ENCODE measurements at regions not wholly inside any gene's neighbourhood (a gene's known extent, or its start where the extent isn't known, plus 50 kb on each side); places are given as distances from the start of the nearest gene placed in this dataset.

GRCh38 chr1:187326557-187326956 is 497.8 kb downstream of the PLA2G4A start:
- DNase-seq = no peak

- no peak for DNase-seq
These were observed 507.9 kb downstream of the PLA2G4A start for GRCh38 chr1:187336441-187337168.

- no peak for DNase-seq
These were observed 510.1 kb downstream of the PLA2G4A start for GRCh38 chr1:187338762-187339412.

DNA sequence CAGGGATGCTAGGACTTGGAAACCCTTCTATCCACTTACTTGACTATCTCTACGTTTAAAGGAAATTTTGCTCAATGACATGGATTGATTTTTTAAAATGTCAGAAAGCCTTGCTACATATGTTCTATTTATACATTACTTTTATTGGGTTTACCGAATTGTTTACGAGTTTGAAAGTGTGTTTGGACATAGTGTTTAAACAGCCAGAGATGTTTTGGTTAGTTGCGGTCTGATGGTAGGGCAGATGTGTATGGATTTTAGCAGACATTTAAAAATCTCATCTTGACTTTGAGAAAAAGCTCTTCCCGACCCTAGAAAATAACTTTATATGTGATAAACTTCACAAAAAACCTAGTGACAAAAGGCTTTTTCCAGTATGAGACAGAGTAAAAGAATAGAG is 513.7 kb downstream of the PLA2G4A start:
- no peak for DNase-seq

DNA sequence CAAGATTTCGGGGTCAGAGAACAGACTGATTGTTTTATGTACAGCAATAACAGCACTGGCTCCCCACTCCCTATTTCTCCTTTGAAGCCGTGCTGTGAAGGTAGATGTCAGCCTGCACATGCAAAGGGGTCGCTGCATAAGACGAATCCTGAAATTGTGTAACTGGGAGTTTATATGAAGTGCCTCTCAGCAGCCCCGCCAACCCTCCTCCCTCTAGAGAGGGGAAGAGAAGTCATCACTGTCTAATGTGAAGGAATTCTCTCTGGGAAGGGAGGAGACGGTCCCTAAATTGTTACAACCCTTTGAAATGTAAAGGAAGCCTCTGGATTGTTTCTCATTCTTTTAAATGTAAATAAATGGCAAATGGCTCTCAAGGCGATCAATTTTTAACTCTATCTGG is 545.3 kb downstream of the PLA2G4A start:
- DNase-seq = no peak

DNA sequence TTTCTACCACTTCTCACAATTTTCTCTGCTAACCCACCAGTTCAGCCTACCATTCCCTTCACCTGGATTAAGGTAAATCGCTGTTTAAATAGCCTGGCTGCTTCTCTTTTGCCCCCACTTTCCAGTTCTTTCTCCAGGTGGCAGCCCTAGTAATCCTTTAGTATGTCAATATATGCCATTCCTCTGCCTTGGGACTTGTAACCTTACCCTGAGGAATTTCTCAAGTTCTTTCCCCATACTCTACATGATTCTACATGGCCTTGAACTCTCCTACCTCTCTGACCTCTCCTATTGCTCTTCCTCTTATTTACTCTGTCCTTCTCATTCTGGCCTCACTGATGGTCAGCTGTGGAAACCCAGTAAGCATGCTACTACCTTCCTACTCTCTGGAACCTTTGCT is 546.0 kb downstream of the PLA2G4A start:
- no peak for DNase-seq

- DNase-seq = no peak
These were observed 554.6 kb downstream of the PLA2G4A start for GRCh38 chr1:187383366-187383765.

- DNase-seq = no peak
These were observed 555.8 kb downstream of the PLA2G4A start for GRCh38 chr1:187384504-187384903.

DNA sequence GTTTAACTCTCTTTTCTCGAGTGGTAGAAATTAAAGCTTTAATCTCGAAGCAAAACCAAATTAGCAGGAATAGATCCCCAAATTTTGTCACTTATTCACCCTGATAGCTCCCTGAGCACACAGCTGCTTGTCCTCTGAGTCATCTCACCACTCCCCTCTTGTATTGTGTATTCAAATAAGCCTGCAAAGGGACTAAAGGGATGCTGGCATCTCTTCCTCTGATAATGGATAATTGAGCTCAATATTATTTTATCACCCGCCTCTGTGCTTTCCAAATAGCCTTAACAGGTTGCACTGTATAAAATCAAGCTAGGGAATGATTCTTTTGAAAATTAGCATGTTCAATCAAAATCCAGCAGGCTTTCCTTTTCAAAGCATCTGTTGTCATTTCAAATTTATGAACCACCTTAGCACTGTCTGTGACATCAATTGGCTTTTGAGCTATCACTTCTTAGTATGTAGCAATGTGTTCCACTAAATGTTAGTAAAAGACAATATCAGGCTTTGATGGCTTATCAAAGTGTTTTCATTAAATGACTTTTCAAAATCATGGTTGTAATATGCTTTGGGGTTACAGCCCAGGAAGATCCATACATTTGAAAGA is 561.6 kb downstream of the PLA2G4A start:
- DNase-seq = no peak

- DNase-seq = no peak
These were observed 567.5 kb downstream of the PLA2G4A start for GRCh38 chr1:187396226-187396625.

GRCh38 chr1:187396929-187397796 is 568.4 kb downstream of the PLA2G4A start:
- no peak for DNase-seq

DNA sequence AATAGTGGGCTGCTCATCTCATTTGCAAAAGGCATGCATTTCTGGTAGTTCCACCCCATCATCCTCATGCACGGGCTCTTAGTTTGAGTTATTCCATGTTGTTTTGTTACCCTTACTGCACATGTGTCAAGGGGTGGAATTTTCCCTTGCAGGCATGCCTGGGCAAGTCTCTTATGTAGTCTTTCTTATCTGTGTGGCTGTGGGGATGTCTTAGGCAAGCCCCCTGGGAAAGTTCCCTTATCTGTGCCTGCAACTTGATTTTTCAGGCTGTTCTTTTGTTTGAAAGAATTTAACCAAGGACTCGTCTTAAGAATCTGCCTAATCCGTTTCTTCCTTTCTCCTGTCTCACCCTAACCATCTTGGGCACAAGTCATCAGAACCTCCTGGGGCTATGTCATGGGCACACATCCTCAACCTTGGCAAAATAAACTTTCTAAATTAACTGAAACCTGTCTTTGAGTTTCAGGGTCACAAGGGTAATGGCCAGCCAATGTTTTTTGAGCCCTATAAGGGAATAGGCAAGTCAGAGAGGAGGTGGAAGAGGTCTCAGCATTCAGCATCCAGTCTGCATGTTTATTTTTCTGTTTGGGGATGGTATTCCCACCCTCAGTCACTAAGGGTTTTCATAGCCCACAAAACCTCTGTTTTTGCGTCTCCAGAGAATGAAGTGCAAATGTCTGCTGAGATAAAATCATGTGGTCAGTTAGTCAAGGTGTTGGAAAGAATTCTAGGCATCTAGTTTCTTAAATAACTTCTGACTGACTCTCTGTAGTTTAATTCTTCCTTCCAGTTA is 579.7 kb downstream of the PLA2G4A start:
- no peak for DNase-seq

- no peak for DNase-seq
These were observed 580.6 kb downstream of the PLA2G4A start for GRCh38 chr1:187409341-187409740.

DNA sequence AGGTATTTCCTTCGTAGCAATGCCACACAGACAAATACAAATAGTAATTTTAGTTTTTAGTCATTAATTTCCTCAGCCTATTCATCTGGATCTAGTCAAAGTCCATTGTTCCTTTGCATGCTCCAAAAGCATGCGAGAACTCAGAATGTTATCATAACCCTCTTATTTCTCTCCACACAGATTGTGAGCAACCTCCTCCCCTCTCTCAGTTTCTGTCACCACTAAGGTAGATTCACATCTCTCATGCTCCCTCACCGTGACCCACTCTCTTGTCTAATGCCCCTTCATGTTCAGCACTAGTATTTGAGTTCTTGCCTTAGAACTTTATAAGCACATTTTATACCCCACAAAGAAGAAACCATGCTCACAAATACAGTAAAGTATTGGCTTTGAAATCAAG is 582.4 kb downstream of the PLA2G4A start:
- DNase-seq = no peak

GRCh38 chr1:187413405-187414169 is 584.8 kb downstream of the PLA2G4A start:
- peak; percentile 34 for DNase-seq

GRCh38 chr1:187415065-187415464 is 586.3 kb downstream of the PLA2G4A start:
- DNase-seq = no peak

- DNase-seq = no peak
These were observed 588.8 kb downstream of the PLA2G4A start for GRCh38 chr1:187417520-187417919.

DNA sequence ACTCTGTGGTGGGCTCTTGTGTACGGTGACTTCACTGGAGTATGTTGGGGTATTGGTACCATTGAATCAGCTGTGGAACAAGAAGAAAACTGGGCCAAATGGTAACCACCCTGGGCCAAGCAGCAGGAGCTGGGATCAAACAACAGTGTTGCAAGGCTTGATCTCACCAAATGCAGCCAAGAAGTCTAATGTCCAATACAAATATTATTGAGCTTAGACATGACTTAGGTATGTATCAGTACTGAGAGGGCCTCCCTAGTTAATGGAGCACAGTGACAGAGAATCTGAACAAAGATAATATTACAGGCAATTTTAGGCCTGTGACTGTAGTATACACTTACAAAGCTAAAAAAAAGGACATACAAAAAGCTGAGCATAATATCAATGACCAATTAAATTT is 604.8 kb downstream of the PLA2G4A start:
- no peak for DNase-seq

- DNase-seq = no peak
These were observed 613.9 kb downstream of the PLA2G4A start for GRCh38 chr1:187442603-187443002.

DNA sequence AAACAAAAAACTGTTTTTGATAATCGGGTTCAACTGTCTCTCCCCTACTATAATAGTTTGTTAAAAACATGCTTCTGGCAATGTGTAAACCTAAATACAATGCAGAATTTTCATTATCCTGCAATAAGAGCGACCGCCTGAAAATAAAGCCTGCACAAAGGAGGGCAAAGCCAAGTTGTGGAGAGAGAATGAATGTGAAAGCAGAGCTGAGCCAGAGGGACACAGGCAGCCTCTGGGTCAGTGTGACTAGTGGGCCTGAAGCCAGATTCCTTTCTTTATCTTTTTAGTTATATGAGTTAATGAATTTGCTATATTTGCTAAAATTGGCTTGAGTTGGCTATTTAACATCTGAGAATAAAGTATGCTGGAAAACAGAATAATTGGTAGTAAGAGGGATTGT is 615.2 kb downstream of the PLA2G4A start:
- no peak for DNase-seq

GRCh38 chr1:187445066-187445465 is 616.3 kb downstream of the PLA2G4A start:
- DNase-seq = no peak

- no peak for DNase-seq
These were observed 622.5 kb downstream of the PLA2G4A start for GRCh38 chr1:187451238-187451637.

All from NCI-H2081 treated with DMSO at 0.1 percent for 48 hours (cell line).